HG03354 (cell line): ENCODE measurements at regions not wholly inside any gene's neighbourhood (a gene's known extent, or its start where the extent isn't known, plus 50 kb on each side); places are given as distances from the start of the nearest gene placed in this dataset.

Source experiments
- ATAC-seq: cut with Tn5 transposase; IDR thresholded peaks from one replicate; pipeline ENCODE4 v1.9.1; 2021; ENCODE audit warnings: mild to moderate bottlenecking; ENCODE audit not compliant: unreplicated experiment, poor library complexity, severe bottlenecking

DNA sequence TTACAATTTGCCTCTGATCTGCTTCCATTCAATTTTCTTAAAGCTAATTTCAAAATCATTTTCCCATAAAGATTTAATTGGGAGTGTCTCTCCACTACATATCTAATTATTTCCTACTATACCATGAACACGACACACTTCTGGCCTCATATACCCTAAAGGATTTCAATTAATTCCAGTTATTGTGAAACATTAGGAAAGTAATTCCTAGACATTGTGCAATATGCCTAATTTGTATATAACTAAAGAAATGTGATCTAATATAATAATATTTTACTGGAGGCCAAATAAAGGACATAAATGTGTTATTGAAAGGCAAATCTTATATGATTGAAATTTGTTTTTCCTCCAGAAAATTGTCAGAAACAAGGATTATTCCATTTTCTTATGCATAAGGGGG is 727.2 kb upstream of the ADGRL2 start:
- ATAC-seq: no peak

DNA sequence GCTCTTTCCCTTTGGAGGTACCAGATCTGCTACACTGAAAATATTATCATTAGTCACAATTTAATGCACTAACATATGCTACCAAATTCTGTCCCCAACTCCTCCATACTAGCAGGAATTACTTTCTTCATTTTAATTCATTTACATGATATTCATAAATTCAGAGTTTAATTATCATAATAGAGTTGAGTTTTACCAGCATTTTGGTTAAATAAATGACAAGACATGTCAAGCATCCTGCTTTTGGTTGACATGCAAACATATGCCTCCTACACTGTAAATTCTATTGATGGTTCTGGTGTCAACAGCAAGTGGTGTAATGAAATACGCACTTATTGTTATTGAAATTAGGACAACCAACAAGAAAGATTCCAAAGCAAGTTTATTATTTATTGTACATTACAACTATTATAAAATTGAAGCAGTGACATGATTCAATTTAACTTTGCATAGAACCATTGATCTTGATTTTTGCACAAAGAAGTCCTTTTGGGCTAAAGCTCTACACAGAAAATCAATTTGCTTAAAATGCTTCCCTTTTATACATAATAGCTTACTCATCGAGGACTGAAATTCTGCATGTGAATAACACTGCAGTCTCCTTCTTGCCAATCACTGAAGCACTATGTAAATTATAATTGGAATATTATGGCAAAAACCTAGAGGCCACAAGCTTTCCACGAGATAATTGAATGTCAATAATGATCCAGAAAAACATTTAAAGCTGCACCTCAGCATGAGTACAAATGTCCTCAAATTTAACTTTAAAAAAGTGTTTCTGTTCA is 728.6 kb upstream of the ADGRL2 start:
- no peak for ATAC-seq

DNA sequence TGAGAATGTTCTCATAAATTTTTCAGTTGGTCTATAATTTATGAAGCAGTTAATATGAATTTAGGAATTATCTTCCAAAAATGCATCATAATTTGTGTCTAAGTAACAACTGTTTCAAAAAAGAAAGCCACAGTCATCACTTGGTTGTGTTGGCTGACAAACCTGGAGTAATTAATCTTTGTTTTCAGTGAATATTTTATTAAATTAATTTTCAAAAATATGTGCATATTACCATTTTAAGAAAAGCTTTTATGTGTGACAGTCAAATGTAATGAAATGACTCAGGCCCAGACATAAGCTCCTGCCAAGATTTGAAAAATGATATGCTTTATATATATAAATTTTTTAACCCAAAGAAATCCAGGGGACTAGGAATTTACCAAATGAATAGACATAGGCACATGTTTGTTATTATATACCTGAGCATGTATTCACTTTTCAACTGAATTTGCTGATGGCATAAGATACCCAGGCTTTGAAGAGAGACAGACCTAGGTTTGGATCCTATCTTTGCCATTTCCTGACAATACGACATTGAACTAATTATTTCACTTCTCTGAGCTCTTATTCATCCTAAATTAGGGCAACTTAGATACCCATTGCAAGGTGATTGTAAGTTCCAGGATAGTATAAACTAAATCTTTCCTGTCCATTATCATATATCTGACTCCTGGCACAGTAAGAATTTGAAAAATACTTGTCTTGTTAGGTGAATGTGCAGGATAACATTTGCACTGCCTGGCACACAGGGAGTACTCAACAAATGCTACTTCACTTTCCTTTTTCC is 729.5 kb upstream of the ADGRL2 start:
- ATAC-seq: no peak

DNA sequence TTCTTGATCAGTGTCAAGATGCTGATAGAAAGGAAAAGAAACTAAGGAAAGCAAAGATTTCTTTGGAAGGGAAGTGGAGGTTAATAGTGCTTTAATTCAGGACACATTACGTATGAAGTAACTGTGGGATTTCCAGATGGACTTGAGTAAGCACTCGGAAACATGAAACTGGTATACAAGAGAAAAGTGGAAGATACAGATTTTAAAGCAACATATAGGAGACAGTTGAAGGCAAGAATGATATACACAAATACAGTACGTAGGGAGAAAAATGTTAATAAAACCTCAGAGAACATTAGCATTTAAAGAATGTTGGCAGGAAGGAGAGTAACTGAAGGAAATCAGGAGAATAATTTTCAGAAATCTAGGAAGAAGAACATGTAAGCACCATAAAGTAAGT is 730.9 kb upstream of the ADGRL2 start:
- ATAC-seq: no peak

DNA sequence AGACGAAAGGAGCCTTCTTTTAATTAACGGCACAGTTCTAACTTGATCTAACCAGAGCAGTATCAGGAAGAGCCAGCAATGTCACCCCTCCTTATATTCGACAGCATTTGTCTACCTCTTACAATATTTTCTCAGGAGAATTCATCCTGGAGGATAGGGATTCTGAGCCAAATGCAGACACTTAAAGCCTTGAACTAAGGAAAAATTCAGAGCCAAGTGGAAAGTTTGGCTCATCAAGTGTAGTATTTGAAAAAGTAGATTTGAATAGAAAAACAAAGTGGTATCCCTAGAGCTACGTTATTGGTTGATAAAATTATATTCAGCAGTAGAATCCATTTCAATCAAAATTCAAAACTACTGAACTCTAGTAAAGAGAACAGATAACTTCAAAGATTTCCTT is 732.0 kb upstream of the ADGRL2 start:
- no peak for ATAC-seq

DNA sequence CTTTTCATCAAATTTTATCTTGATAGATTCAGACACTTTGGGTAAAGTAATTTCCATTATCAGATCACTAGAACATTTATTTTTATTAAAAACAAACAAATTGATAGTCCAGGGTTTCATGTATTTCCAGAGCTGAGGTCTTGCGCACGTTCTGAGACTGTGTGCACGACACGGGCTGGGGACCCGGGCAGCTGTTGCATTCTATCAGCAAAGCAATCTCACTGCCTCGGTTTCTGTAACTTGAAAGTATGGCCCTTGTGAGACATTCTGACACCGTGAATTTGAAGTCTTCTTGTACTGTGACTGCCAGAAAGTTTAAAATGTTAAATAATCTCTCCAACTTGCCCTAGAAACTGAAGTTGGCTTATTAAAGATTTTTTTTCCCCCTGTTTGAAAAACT is 746.9 kb upstream of the ADGRL2 start:
- no peak for ATAC-seq

DNA sequence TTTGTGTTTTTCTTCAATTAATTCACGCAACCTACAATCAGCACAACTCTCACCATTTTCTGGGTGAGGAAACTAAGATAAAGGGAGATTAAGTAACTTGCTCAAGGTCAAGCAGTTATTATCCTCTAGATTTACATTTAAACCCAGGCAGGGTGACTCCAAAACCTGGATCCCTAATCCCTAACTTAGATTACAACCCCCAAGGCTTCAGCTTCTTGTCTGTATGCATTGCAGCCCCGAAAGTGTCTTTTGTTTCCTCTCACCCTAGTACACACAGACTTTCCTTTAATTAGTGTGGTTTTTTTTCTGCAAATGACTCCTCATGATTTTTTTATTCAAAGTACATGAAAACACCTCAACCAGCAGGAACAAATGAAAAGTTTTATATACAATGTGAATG is 748.6 kb upstream of the ADGRL2 start:
- ATAC-seq: no peak

DNA sequence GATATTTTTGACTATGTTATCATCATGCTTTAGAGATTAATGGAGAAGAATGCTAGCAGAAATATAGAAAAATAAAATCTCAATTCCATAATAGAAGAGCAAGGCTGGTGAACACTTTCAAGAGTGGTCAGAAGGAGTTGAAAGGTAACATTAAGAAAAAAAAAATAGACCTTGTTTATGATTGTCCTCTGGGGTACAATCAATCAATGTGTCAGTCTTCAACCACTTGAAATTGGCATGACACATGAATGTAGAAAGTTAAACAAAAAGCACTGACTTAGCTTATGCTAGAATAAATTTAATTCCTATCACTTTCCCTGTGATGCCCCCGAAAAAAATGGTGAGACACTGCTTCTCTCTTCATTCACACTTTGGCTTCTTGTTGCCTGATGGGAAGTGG is 750.3 kb upstream of the ADGRL2 start:
- no peak for ATAC-seq

DNA sequence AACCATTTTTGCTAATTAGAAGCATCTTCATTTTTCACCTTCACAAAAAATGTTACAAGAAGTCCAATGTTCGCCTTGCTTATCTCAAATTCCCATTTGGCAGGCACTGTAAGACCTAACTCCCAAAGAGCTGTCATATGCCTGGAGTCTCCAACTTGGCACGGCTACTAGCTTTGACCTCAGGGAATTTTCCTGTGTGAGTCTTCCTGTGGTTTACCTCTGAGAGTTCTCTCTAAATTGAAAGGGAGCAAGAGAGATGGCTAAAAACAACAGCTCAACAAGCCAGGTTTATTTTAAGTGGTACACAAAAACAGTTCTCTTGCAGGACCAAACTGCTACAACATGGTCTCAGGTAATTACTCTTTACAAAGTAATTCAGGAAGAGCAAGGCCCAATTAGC is 756.0 kb upstream of the ADGRL2 start:
- ATAC-seq: no peak

DNA sequence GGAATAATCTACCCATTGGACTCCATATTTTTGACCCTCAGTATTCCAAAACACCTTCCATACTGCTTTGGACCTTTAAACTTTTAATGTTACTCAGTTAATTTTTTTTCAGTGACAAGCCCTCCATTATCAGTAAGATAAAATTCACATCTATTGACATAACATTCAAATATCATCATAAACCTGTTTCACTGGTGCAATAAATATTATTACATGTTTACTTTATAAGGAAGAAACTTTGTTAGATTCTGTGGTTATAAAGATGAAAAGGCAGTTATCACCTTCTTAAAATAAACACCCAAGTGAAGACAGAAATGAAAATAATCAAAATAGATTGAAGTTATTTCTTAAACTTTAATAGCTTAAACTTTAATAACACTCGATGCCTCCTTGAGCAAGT is 758.5 kb upstream of the ADGRL2 start:
- no peak for ATAC-seq

DNA sequence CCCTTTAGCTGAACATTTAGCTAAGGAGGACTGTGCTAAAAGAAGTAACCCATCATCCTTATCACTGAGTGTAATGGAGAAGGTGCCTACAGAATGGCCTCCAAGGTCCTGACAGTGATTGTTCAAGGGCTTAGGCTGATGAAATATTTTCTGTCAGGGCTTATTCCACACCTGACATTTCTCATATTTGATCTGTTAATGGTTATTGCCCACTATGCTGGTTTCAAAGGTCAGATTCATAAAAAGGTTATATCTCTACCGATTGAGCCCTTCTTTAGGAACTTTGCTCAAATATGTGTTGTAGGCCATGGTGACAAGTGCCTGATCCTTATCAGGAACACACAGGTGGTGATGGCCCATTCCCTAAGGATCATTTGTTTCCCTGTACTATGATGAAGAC is 766.4 kb upstream of the ADGRL2 start:
- ATAC-seq: no peak

DNA sequence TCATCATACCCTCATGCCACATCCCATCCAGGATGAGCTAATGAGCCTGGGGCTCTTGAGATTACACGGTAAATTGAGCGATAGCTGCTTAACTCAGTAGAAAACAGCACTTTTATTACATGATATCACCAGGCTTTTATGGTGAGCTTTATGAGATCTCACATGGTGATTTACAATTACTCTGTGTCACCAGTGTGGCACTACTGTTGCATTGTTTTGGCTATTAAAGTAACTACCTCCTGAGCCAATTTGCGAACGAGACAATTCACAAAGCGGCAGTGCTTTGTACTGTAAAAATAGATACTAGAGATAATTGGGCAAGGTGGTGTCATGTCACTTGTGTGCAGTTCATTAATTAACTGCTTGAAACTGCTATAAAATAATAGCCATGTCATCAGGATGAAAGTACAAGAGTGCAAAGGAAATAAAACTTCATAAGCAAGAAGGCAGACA is 767.7 kb upstream of the ADGRL2 start:
- no peak for ATAC-seq

DNA sequence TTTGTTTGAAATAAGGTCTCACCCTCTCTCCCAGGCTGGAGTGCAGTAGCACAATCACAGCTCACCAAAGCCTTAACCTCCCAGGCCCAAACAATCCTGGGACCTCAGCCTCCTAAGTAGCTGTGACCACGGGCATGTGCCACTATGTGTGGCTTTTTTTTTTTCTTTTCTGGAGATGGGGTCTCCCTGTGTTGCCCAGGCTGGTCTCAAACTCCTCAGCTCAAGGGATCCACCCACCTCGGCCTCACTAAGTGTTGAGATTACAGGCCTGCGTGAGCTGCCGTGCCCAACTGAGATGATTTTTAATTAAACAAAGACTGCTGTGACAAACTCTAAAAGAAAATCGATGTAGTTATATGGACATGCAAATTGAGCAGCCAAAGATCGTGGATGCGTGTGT is 768.4 kb upstream of the ADGRL2 start:
- ATAC-seq: no peak

DNA sequence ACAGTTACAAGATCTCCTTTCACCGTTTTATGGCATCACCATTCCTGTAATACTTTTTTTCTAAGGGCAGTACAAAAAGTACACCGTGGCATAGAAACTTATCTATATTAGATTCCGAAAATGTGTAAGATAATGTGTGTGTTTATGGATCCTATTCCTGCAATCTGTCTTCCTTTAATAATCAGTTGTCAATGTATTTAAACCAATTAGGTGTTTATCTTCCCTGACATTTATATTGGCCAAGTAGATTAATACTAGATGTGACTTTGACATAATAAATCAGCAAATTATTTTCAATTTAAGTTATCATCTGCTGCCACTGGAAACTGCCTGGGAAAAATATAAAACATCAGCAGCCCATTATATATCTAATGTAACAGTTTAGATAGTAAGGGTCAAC is 770.3 kb upstream of the ADGRL2 start:
- no peak for ATAC-seq

DNA sequence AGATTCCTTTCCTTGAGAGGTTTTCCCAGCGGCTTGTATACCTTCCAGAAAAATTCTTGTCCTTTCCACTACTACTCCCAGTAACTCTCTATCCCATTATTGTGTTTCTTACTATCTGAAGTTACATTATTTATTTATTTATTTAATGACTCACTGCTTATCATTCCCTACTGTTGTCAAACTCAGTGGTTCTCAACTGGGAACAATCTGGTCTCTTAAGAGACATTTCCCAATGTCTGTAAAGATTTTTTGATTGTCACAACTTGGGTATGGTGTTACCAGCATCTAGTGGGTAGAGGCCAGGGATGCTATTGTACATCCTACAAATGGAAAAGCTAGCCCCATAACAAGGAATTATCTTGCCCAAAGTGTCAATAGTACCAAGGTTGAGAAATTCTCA is 771.5 kb upstream of the ADGRL2 start:
- ATAC-seq: no peak

DNA sequence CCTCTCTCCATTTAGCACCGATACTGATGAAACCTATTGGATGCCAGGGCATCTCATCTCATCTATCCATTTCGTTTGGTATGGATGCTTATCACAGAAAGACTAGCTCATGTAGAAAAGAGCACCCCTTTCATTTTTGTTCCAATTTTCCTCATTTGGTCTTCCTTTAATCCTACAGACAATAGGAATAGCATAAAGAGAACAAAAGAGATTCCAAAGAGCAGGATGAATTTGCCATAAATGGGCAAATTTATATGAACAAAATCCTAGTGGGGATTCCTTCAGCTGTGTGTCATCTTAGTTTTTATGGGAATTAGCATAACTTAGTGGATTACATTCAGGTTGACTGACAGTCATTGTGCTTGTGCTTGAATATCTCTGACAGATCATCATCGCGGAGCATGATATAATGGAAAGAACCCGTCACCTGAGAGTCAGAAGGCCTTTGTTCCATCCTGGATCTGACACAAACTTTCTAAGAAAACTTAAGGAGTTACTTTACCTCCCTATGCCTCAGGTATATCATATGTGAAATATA is 777.5 kb upstream of the ADGRL2 start:
- no peak for ATAC-seq

DNA sequence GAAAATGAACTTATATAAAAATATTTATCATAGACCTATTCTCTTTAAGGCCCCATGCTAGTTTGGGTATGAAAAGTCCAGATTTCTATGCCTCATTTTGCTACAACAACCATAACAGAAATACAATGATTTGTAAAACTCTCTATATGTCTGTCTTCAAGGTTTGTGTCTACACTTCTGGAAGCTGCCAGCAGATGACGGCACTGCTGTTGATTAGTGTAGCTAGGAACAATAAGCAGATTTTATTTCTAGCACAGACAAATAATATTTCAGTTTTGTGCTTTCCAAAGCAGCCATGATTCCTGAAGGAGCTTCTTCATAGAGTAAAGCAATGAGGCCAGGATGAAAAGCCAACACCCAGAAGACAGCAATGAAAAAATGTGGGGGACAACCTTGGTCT is 779.6 kb upstream of the ADGRL2 start:
- ATAC-seq: no peak

DNA sequence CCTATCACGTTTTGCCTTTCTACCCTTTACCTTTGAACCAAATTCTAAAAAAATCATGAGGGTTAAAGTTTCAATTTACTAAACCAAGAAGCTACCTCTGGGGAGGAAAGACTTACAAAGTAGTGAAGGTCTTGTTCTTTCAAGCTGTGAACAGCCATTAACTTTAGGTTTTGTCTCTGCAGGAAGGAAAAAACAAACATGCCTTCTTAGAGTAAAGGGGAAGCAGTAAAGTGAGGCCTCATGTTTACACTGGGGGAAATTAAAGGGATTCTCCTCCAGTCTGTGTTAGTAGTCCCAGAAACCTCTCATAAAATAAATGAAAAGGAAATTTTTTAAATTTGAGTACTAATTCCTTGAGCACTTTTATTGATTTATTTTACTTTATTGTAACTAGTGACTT is 780.2 kb upstream of the ADGRL2 start:
- no peak for ATAC-seq

DNA sequence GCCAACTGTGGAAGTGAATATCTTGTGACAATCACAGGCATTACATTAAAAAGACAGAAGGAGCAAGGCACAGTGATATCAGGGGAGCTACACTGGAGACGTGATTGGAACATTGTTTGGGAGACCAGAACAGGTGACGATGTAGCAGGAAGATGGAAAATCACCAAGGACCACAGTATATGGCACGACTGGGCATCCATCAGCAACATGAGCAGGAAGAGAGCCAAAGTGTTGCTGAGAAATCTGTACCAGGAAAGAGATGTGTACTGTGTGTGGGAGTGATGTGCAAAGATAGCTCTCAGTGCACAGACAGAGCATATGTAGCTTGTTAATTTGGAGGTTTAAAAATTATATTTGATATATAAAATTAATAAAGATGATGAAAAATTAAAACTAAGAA is 790.6 kb upstream of the ADGRL2 start:
- no peak for ATAC-seq

DNA sequence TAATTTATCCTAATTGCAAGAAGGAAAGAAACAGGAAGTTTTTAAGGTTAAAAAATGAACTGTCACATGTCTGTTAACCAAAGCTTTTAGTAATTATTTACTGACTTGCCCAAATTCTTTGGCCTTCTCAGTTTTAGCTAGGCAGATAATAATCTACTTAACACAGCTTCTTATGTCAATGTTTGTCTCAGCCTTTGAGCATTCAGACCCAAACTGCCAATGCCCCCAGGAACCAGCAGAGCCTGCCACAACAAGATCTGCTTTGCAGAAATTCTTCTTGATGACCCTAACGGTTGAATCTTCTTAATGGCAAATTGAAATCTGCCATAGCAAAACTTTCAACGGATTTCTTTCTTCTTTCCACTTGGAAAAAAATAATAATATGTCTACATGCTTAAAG is 792.4 kb upstream of the ADGRL2 start:
- no peak for ATAC-seq

DNA sequence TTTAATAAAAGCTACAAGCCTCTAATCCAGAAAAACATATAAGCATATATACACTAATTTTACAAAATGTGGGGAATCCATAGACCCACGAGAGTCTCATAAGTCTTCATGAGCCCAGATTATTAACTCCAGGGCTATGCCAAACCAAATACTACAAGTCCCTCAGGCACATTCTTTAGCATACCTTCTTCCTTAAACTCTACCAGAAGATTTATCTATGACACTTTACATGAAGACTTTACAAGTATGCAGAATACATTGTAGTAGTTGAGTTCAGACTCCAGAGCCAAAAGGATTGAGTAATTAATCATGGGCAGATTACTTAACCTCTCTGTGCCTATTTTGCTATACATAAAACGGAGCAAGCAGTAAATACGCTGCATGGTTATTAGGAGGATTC is 793.7 kb upstream of the ADGRL2 start:
- no peak for ATAC-seq
